ENCODE measurements at regions not wholly inside any gene's neighbourhood (a gene's known extent, or its start where the extent isn't known, plus 50 kb on each side); places are given as distances from the start of the nearest gene placed in this dataset.

DNA sequence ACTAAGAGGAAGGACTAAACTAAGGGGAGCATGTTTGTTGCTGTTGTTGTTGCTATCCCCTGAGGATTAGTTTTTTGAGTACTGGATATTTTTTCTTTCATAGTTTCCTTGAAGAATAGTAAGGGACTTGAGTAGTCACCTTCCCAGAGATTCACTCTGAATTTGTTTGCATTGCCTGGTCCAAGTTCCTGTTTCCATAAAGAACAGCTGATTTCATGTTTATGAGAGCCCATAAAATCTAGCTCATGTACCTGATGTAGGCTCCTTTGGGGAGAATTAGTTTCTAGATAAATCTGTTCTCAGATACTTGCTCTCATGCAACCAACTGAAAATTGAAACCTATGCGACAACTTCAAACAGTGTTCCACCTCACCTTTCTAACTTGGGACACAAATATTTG, 464.4 kb upstream of the MBL2 start:
- DNase-seq (ENCODE audit: low read depth, low spot score) (no peak), FAIRE-seq (no peak)
- H3K36me3 ChIP-seq (ENCODE audit: control insufficient read depth in 2 of 2, extremely low read depth in 1 of 2, insufficient read depth in 2 of 2, low read length in 2 of 2), result no peaks in the 10 kb centered on the region
- no peak overlapping the region for H2AFZ ChIP-seq (ENCODE audit: control insufficient read depth, low read length)
- H3K79me2 ChIP-seq (ENCODE audit: control insufficient read depth, insufficient read depth, low read length), result no peaks in the 10 kb centered on the region
- no peak overlapping the region for H3K27ac ChIP-seq (ENCODE audit: control insufficient read depth, insufficient read depth, low read length)
- no peak overlapping the region for H3K4me3 ChIP-seq (ENCODE audit: control insufficient read depth in 2 of 3, extremely low read depth in 1 of 3, insufficient read depth in 2 of 3, low read depth in 1 of 3, low read length in 3 of 3)
- H3K27me3 ChIP-seq (ENCODE audit: control insufficient read depth, extremely low read depth, insufficient read depth, low read length), result no peaks in the 10 kb centered on the region
- H4K20me1 ChIP-seq (ENCODE audit: control insufficient read depth, extremely low read depth, insufficient read depth, low read length), result no peaks in the 10 kb centered on the region
- dilution Hi-C loops (cut with MboI; ENCODE audit: extremely low pct_ligation_motif_present, low sequenced_read_pairs), result no loop called here
- no peak for TF ChIP-seq EZH2 (IDR thresholded peaks at IDR 0.05; ENCODE audit: low read length)
- no peak for TF ChIP-seq CTCF (optimal IDR thresholded peaks at IDR 0.05 in 1 of 3, IDR thresholded peaks at IDR 0.05 in 1 of 3, conservative IDR thresholded peaks at IDR 0.05 in 1 of 3; ENCODE audit: extremely low read depth in 1 of 3, insufficient read depth in 2 of 3, low read length in 3 of 3)
- H3K4me2 ChIP-seq (ENCODE audit: control insufficient read depth, extremely low read depth, insufficient read depth, low read depth, low read length), result no peak overlapping the region
- H3K9me3 ChIP-seq (ENCODE audit: control insufficient read depth, low read depth, low read length), result no peaks in the 10 kb centered on the region
- no peak overlapping the region for H3K9ac ChIP-seq (ENCODE audit: control insufficient read depth, extremely low read depth, insufficient read depth, low read length)
- H3K4me1 ChIP-seq (ENCODE audit: control insufficient read depth, extremely low read depth, insufficient read depth, low read length), result no peaks in the 10 kb centered on the region
- no peaks in the 10 kb centered on the region for H3K9me1 ChIP-seq (ENCODE audit: control insufficient read depth, extremely low read depth, insufficient read depth, low read length)

DNA sequence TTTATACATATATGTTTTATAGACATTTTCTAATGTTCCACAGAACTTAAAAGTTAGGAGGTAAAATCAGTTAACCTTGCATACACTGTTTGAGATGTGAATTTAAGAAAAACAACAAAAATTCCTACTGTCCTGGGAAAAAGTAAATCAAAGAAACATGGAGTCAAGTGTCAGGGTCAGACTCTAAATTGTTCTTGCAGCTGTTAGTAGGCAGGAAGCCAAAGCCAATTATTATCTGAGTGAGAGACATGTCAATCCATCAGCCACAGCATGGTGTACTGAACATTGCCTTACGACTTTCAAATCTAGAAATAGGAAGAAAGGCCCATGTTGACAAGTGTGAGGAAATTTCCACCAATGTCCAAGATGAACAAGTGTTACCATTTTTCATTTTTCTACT, 461.2 kb upstream of the MBL2 start:
- no peaks in the 10 kb centered on the region for H3K36me3 ChIP-seq (ENCODE audit: control insufficient read depth in 2 of 2, extremely low read depth in 1 of 2, insufficient read depth in 2 of 2, low read length in 2 of 2)
- no peaks in the 10 kb centered on the region for H3K9me3 ChIP-seq (ENCODE audit: control insufficient read depth, low read depth, low read length)
- no peak overlapping the region for H3K27ac ChIP-seq (ENCODE audit: control insufficient read depth, insufficient read depth, low read length)
- no peaks in the 10 kb centered on the region for H4K20me1 ChIP-seq (ENCODE audit: control insufficient read depth, extremely low read depth, insufficient read depth, low read length)
- no peaks in the 10 kb centered on the region for H3K27me3 ChIP-seq (ENCODE audit: control insufficient read depth, extremely low read depth, insufficient read depth, low read length)
- TF ChIP-seq CTCF (optimal IDR thresholded peaks at IDR 0.05 in 1 of 3, IDR thresholded peaks at IDR 0.05 in 1 of 3, conservative IDR thresholded peaks at IDR 0.05 in 1 of 3; ENCODE audit: extremely low read depth in 1 of 3, insufficient read depth in 2 of 3, low read length in 3 of 3), result no peak
- no peak for TF ChIP-seq EZH2 (IDR thresholded peaks at IDR 0.05; ENCODE audit: low read length)
- H3K4me2 ChIP-seq (ENCODE audit: control insufficient read depth, extremely low read depth, insufficient read depth, low read depth, low read length), result no peak overlapping the region
- H2AFZ ChIP-seq (ENCODE audit: control insufficient read depth, low read length), result no peak overlapping the region
- dilution Hi-C loops (cut with MboI; ENCODE audit: extremely low pct_ligation_motif_present, low sequenced_read_pairs), result no loop called here
- no peak overlapping the region for H3K4me3 ChIP-seq (ENCODE audit: control insufficient read depth in 2 of 3, extremely low read depth in 1 of 3, insufficient read depth in 2 of 3, low read depth in 1 of 3, low read length in 3 of 3)
- no peak for DNase-seq (ENCODE audit: low read depth, low spot score)
- H3K4me1 ChIP-seq (ENCODE audit: control insufficient read depth, extremely low read depth, insufficient read depth, low read length), result no peaks in the 10 kb centered on the region
- no peaks in the 10 kb centered on the region for H3K79me2 ChIP-seq (ENCODE audit: control insufficient read depth, insufficient read depth, low read length)
- no peaks in the 10 kb centered on the region for H3K9me1 ChIP-seq (ENCODE audit: control insufficient read depth, extremely low read depth, insufficient read depth, low read length)
- no peak overlapping the region for H3K9ac ChIP-seq (ENCODE audit: control insufficient read depth, extremely low read depth, insufficient read depth, low read length)
- no peak for FAIRE-seq
